IMR-90 (cell line): ENCODE measurements at regions not wholly inside any gene's neighbourhood (a gene's known extent, or its start where the extent isn't known, plus 50 kb on each side); places are given as distances from the start of the nearest gene placed in this dataset.

Experiments used
- ATAC-seq: fragments of 200-7000 bp; cut with Tn5 transposase; 2 replicates; pipeline ENCODE4 v1.9.1; 2020; ENCODE audit warnings: low read depth, mild to moderate bottlenecking, moderate library complexity
- BruUV-seq: library from RNA; stranded (reverse); fragments of 400-500 nt; replicated peaks from 2 replicates; lab custom pipeline; 2021; lab: Mats Ljungman, UMichigan
- CTCF ChIA-PET: fragments of 300-600 bp; formaldehyde crosslinking; extraction: SDS; loops from one replicate; lab custom pipeline; 2021; ENCODE audit warnings: antibody characterized with exemption; lab: Yijun Ruan, JAX
- POLR2A ChIA-PET: fragments of 300-600 bp; sonication (Branson Sonifier 250); formaldehyde crosslinking; loops from one replicate; lab custom pipeline; 2022; ENCODE audit warnings: antibody characterized with exemption; ENCODE audit not compliant: unreplicated experiment; lab: Charles Lee
- DNase-seq: peaks from one replicate; pipeline ENCODE4 v3.0.0; 2013
- H2AFZ ChIP-seq: replicated peaks from 2 replicates; pipeline ENCODE3; 2013; ENCODE audit warnings: low read length, mild to moderate bottlenecking; ENCODE audit not compliant: poor library complexity
- H2AK5ac ChIP-seq: 2 replicates; pipeline ENCODE4 v1.6.1; 2013; ENCODE audit warnings: low read depth, low read length, inconsistent platforms
- H2AK9ac ChIP-seq: replicated peaks from 2 replicates; pipeline ENCODE3; 2013; ENCODE audit warnings: mild to moderate bottlenecking, low read depth, low read length, moderate library complexity; ENCODE audit not compliant: poor library complexity
- H2BK120ac ChIP-seq: 2 replicates; pipeline ENCODE4 v1.6.1; 2013; ENCODE audit warnings: low read depth, low read length, inconsistent platforms
- H2BK15ac ChIP-seq: 3 replicates; pipeline ENCODE4 v1.6.1; 2013; ENCODE audit warnings: low read depth, low read length, inconsistent platforms
- H2BK20ac ChIP-seq: 2 replicates; pipeline ENCODE4 v1.6.1; 2013; ENCODE audit warnings: low read depth, mild to moderate bottlenecking, inconsistent platforms, low read length, moderate library complexity
- H2BK5ac ChIP-seq: 2 replicates; pipeline ENCODE4 v1.6.1; 2013; ENCODE audit warnings: mild to moderate bottlenecking, low read depth, low read length, inconsistent platforms; ENCODE audit not compliant: poor library complexity, severe bottlenecking
- H3K14ac ChIP-seq: replicated peaks from 2 replicates; pipeline ENCODE4 v1.6.1; 2013; ENCODE audit warnings: low read depth, low read length, inconsistent platforms
- H3K18ac ChIP-seq: 2 replicates; pipeline ENCODE4 v1.6.1; 2013; ENCODE audit warnings: low read depth, low read length, control low read depth
- H3K23ac ChIP-seq: 2 replicates; pipeline ENCODE4 v1.6.1; 2013; ENCODE audit warnings: low read depth, low read length, inconsistent platforms
- H3K27ac ChIP-seq: 2 replicates; pipeline ENCODE4 v1.5.1; 2013; ENCODE audit warnings: mild to moderate bottlenecking, control low read depth, low read length; ENCODE audit not compliant: insufficient read depth
- H3K27me3 ChIP-seq: 2 replicates; pipeline ENCODE4 v1.6.1; 2013; ENCODE audit warnings: low read length; ENCODE audit not compliant: control insufficient read depth, insufficient read depth
- H3K36me3 ChIP-seq: 2 replicates; pipeline ENCODE4 v1.6.1; 2013; ENCODE audit warnings: low read length, mixed read lengths; ENCODE audit not compliant: control insufficient read depth, insufficient read depth
- H3K4ac ChIP-seq: 2 replicates; pipeline ENCODE4 v1.6.1; 2013; ENCODE audit warnings: low read depth, low read length, inconsistent platforms
- H3K4me1 ChIP-seq: 2 replicates; pipeline ENCODE4 v1.6.1; 2013; ENCODE audit warnings: low read length, mixed read lengths; ENCODE audit not compliant: control insufficient read depth, insufficient read depth
- H3K4me2 ChIP-seq: 2 replicates; pipeline ENCODE4 v1.6.1; 2013; ENCODE audit warnings: low read depth, mild to moderate bottlenecking, control low read depth, low read length, moderate library complexity
- H3K4me3 ChIP-seq: 2 replicates; pipeline ENCODE4 v1.5.1; 2013; ENCODE audit warnings: low read depth, mild to moderate bottlenecking, control low read depth, low read length, moderate library complexity; ENCODE audit not compliant: insufficient read depth
- H3K56ac ChIP-seq: 2 replicates; pipeline ENCODE4 v1.6.1; 2013; ENCODE audit warnings: low read length, inconsistent platforms; ENCODE audit not compliant: insufficient read depth; ENCODE audit errors: extremely low read depth
- H3K79me1 ChIP-seq, 2 experiments: 2 replicates each; pipeline ENCODE4 v1.6.1; 2013; ENCODE audit warnings: low read length in 2 of 2, inconsistent platforms in 1 of 2, low read depth in 1 of 2
- H3K9ac ChIP-seq: 2 replicates; pipeline ENCODE4 v1.6.1; 2013; ENCODE audit warnings: low read depth, low read length, control low read depth
- H3K9me1 ChIP-seq: 2 replicates; pipeline ENCODE4 v1.6.1; 2013; ENCODE audit warnings: low read length, inconsistent platforms; ENCODE audit not compliant: insufficient read depth
- H3K9me3 ChIP-seq: 2 replicates; pipeline ENCODE4 v1.6.1; 2013; ENCODE audit warnings: low read length; ENCODE audit not compliant: control insufficient read depth, insufficient read depth
- H4K20me1 ChIP-seq: 2 replicates; pipeline ENCODE4 v1.6.1; 2013; ENCODE audit warnings: low read length, inconsistent platforms; ENCODE audit not compliant: insufficient read depth
- H4K5ac ChIP-seq: 2 replicates; pipeline ENCODE4 v1.6.1; 2013; ENCODE audit warnings: mild to moderate bottlenecking, low read depth, low read length, control low read depth
- H4K8ac ChIP-seq, 2 experiments: 2 replicates each; pipeline ENCODE4 v1.6.1; 2013; ENCODE audit warnings: low read depth in 2 of 2, low read length in 2 of 2, control low read depth in 1 of 2, inconsistent platforms in 1 of 2
- H4K91ac ChIP-seq: 2 replicates; pipeline ENCODE4 v1.6.1; 2013; ENCODE audit warnings: low read depth, low read length, inconsistent platforms; ENCODE audit not compliant: insufficient read depth
- BHLHE40 ChIP-seq: fragments of 150-350 bp; IDR thresholded peaks from 2 replicates; pipeline ENCODE4 v1.6.1; 2016; ENCODE audit warnings: mild to moderate bottlenecking, low read depth, low read length
- CHD1 ChIP-seq: IDR thresholded peaks from 2 replicates; pipeline ENCODE4 v1.6.1; 2012; ENCODE audit warnings: low read depth, low read length, improper control_type of control experiment
- ELK1 ChIP-seq: fragments of 150-350 bp; IDR thresholded peaks from 2 replicates; pipeline ENCODE4 v1.6.1; 2016; ENCODE audit warnings: low read depth, mild to moderate bottlenecking, low read length, moderate library complexity, borderline replicate concordance
- FOS ChIP-seq: fragments of 150-350 bp; IDR thresholded peaks from 2 replicates; pipeline ENCODE4 v1.6.1; 2016; ENCODE audit warnings: low read depth, low read length
- MAFK ChIP-seq: IDR thresholded peaks from 2 replicates; pipeline ENCODE4 v1.6.1; 2012; ENCODE audit warnings: low read depth, low read length, improper control_type of control experiment
- MXI1 ChIP-seq: IDR thresholded peaks from 2 replicates; pipeline ENCODE4 v1.6.1; 2012; ENCODE audit warnings: low read depth, mild to moderate bottlenecking, low read length, moderate library complexity, borderline replicate concordance
- NFE2L2 ChIP-seq: fragments of 150-350 bp; IDR thresholded peaks from 2 replicates; pipeline ENCODE4 v1.6.1; 2016; ENCODE audit warnings: low read depth, mild to moderate bottlenecking, low read length
- POLR2A ChIP-seq: IDR thresholded peaks from 2 replicates; pipeline ENCODE4 v1.6.1; 2012; ENCODE audit warnings: mild to moderate bottlenecking, low read depth, low read length
- RAD21 ChIP-seq: IDR thresholded peaks from 2 replicates; pipeline ENCODE4 v1.6.1; 2012; ENCODE audit warnings: low read length, improper control_type of control experiment
- RCOR1 ChIP-seq: IDR thresholded peaks from 2 replicates; pipeline ENCODE4 v1.6.1; 2012; ENCODE audit warnings: mild to moderate bottlenecking, low read length, improper control_type of control experiment; ENCODE audit not compliant: insufficient replicate concordance
- RFX5 ChIP-seq: IDR thresholded peaks from 2 replicates; pipeline ENCODE4 v1.8.0; 2012; ENCODE audit warnings: low read depth, mild to moderate bottlenecking, low read length, moderate library complexity
- SMC3 ChIP-seq: fragments of 150-350 bp; IDR thresholded peaks from 2 replicates; pipeline ENCODE4 v1.6.1; 2016; ENCODE audit warnings: low read depth, mild to moderate bottlenecking, antibody characterized with exemption, low read length, moderate library complexity
- WGBS, 2 experiments: methylation state at CpG; one replicate each; pipeline versions ENCODE4 v1.1.5 to v1.1.7; 2013; ENCODE audit warnings: missing lambda C conversion rate in 2 of 2; ENCODE audit not compliant: insufficient read length in 1 of 2; ENCODE audit errors: extremely low coverage in 2 of 2; 5-methylcytosine and 5-hydroxymethylcytosine counted together
- dilution Hi-C: fragments of 300-500 bp; cut with HindIII; formaldehyde crosslinking; loops from one replicate; pipeline ENCODE4 v1.14.3; 2018; ENCODE audit warnings: low sequenced_read_pairs; ENCODE audit not compliant: unreplicated experiment
- in situ Hi-C: fragments of 300-500 bp; cut with MboI; formaldehyde crosslinking; loops from 3 replicates; pipeline ENCODE4 v1.14.3; 2019; ENCODE audit warnings: low sequenced_read_pairs, inconsistent platforms, mixed read lengths
- intact Hi-C: fragments of 100-400 bp; cut with micrococcal nuclease; formaldehyde crosslinking; loops from 2 replicates; pipeline ENCODE4 v1.10.0; 2022
- TF ChIP-seq, protein P1 (sequence below): fragments of 150-350 bp; IDR thresholded peaks from 2 replicates; pipeline ENCODE4 v1.6.1; 2017; ENCODE audit warnings: mild to moderate bottlenecking, antibody characterized with exemption, low read length, low read depth

DNA sequence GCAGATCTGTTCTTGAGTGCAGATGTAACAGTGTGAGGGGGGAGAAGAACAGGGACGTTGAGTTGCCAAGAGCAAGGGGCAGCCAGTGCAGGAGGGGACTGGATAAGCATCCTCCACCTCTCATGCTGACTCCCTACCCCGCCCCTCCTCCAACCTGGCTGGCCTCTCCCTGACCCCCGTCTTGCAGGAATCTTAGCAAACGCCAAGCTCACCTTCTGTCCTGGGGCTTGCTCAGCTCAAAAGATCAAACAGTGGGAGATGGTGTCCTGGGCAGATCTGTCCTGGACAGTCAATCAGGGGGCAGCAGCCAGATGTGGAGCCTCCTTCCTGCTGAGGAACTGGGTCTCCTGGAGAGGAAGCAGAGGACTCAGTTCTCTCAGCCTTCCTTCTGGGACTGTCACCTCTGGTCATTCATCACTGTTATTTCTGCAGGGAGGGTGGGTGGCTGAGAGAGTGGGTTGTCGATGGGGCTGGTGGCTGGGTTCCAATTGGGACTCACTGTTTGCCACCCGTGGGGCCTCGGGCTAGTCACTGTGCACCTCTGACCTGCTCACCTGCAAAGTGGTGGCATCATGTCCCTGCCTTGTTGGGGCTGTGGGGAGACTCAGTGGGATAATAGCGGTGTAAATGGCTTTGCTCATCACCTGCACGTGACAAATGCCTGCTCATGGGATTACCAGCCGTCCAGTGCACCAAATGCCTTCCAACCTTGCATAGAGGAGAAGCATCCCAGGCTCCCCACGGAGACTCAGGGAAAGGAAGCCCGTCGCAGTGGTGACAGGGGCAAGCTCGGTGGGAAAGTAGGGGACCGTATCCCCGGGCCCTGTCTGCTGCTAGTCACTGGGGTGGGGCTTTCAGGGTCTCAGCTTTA, 154.4 kb downstream of the PTPRU start (continued):
- no peak for TF ChIP-seq RCOR1

DNA sequence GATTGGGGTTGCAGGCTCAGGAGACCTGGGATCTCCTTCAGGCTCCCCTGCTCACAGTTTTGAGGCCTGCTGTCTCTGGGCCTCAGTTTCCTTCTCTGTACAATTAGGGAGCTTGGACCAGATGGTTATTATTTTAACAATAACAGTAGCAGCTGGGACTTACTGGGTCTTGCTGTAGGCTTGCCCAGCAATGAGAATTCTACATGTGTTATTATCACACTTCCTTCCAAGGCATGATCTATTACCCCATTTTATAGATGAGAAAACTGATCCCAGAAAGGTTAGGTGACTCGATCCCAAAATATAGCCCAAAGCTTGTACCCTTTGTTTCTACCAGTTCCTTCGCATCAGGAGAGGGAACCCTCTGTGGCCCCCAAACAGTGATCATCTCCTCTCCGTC, 153.8 kb downstream of the PTPRU start:
- no peak overlapping the region for H2BK5ac ChIP-seq
- H3K27me3 ChIP-seq, result no peaks in the 10 kb centered on the region; the same call in none of the 2 replicates
- in situ Hi-C loops (no loop called here), intact Hi-C loops (no loop called here), dilution Hi-C loops (no loop called here)
- H2BK120ac ChIP-seq, result no peak overlapping the region
- H4K91ac ChIP-seq, result no peak overlapping the region
- DNase-seq (no peak), ATAC-seq (no peak)
- WGBS, 2 experiments, result no CpG with 5 or more reads among the region's 3 CpGs
- H3K4me3 ChIP-seq, result no peak overlapping the region
- no peak overlapping the region for H2BK20ac ChIP-seq
- no peak overlapping the region for H4K8ac ChIP-seq
- H2BK15ac ChIP-seq, result no peak overlapping the region
- H3K9me3 ChIP-seq, result no peaks in the 10 kb centered on the region
- H2AK5ac ChIP-seq, result no peak overlapping the region
- no peak overlapping the region for H3K27ac ChIP-seq
- CTCF ChIA-PET, result no interaction called here
- BruUV-seq, result no TSS peak
- H3K18ac ChIP-seq, result no peak overlapping the region
- no peak overlapping the region for H3K9ac ChIP-seq
- H3K23ac ChIP-seq, result no peak overlapping the region
- no peaks in the 10 kb centered on the region for H3K9me1 ChIP-seq
- H4K20me1 ChIP-seq, result no peaks in the 10 kb centered on the region
- H3K4ac ChIP-seq, result no peak overlapping the region
- H2AFZ ChIP-seq, result no peak overlapping the region
- H3K56ac ChIP-seq, result no peak overlapping the region
- no peaks in the 10 kb centered on the region for H3K79me1 ChIP-seq
- POLR2A ChIA-PET, result no interaction called here
- no peaks in the 10 kb centered on the region for H3K4me1 ChIP-seq
- no peak overlapping the region for H2AK9ac ChIP-seq
- H3K14ac ChIP-seq, result no peak overlapping the region
- H3K36me3 ChIP-seq, result no peaks in the 10 kb centered on the region
- H4K5ac ChIP-seq, result no peak overlapping the region
- H3K4me2 ChIP-seq, result no peak overlapping the region
- TF ChIP-seq FOS (no peak), ELK1 (no peak), NFE2L2 (no peak), BHLHE40 (no peak), POLR2A (no peak), SMC3 (no peak), CHD1 (no peak), MXI1 (no peak), MAFK (no peak), RCOR1 (no peak), RFX5 (no peak), RAD21 (no peak)
- TF ChIP-seq, protein P1, sequence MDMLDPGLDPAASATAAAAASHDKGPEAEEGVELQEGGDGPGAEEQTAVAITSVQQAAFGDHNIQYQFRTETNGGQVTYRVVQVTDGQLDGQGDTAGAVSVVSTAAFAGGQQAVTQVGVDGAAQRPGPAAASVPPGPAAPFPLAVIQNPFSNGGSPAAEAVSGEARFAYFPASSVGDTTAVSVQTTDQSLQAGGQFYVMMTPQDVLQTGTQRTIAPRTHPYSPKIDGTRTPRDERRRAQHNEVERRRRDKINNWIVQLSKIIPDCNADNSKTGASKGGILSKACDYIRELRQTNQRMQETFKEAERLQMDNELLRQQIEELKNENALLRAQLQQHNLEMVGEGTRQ, result no peak
